Femur (tissue), 1 donor: ENCODE measurements at regions not wholly inside any gene's neighbourhood (a gene's known extent, or its start where the extent isn't known, plus 50 kb on each side); places are given as distances from the start of the nearest gene placed in this dataset.

Source experiments
- DNase-seq: peaks from one replicate; pipeline ENCODE4 v3.0.0-alpha.2; 2017

DNA sequence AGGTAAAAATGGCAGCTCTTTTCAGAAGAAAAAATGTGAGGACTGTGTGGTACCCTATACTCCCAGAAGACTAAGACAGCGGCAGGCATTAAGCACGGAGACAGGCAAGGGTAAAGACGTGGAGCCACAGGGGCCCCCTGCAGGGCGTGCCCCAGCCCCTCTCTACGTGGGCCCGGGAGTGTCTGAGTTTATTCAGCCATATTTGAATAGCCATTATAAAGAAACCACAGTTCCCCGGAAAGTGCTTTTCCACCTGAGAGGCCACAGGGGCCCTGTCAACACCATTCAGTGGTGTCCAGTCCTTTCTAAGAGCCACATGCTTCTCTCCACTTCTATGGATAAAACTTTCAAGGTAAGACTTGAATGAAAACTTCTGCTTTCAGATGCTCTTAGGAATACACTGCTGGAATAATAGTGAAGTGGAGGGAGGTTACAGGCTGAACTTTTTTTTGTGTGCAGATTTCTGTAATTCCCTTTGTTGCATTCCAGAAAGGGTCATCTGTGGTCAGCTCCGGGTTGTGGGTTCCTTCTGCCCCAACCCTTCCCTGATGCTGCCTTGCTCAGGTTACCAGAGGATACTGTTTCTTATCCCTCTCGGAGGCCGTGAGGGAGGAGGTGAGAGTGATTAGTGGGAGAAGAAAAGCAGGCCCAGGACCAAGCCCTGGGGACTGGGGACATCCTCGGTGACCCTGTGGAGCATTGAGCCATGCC lies 58.4 kb downstream of the SLC25A47 start:
- DNase-seq, result no peak

DNA sequence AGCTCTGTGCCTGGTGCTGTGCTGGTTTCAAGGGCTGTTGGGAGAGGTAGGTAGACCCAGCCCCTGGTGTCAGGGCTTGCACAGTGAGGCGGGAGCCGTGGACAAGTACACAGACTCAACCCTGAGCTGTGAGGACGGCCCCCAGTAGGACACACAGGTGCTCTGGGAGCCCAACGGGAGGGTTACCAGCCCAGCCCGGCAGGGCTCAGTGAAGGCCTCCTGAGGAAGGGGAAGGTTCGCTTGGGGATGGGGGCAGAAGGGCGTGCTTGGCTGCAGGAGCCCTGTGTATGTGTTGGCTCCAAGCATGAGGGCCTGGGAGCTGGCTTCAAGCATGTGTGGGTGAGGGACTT lies 58.9 kb downstream of the SLC25A47 start:
- no peak for DNase-seq

DNA sequence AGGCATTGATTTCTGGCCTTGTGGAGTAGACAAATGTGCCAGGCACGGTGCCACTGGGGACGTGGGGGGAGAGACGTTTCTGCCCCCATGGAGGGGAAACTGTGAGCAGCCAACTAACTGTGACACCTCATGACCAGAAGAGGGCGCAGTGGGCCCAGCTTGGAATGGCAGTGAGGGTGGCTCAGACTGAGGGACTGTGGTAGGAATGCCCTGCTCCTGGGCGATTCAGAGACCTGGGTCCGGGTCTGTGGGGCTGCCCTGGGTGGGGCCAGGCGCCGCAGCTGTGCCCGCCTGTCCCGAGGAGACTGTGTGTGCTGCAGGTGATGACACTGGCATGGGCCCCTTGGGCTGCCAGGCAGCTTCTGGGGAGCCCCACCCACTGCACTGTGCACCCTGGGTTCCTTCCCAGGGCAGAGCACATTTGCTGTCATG lies 60.6 kb downstream of the SLC25A47 start:
- DNase-seq, result peak; percentile 74

DNA sequence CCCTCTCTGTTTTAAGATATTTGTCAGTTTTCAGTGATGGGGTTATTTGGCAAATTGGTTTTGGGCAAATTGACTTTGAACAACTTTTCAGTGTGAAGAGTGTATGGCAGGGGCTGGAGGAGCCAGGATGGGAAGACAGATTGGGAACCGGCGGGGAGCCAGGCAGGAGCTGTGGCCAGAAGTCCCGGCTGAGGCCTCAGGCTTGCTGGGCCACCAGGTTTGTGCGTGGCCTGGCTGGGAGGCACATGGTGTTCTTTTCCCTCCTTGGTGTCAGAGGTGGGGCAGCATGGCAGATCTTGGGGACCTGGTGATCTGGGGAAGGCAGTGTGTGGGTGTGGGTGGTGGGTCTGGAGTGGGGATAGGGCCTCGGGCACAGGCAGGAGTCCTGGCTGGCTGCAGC lies 61.1 kb downstream of the SLC25A47 start:
- DNase-seq, result no peak

DNA sequence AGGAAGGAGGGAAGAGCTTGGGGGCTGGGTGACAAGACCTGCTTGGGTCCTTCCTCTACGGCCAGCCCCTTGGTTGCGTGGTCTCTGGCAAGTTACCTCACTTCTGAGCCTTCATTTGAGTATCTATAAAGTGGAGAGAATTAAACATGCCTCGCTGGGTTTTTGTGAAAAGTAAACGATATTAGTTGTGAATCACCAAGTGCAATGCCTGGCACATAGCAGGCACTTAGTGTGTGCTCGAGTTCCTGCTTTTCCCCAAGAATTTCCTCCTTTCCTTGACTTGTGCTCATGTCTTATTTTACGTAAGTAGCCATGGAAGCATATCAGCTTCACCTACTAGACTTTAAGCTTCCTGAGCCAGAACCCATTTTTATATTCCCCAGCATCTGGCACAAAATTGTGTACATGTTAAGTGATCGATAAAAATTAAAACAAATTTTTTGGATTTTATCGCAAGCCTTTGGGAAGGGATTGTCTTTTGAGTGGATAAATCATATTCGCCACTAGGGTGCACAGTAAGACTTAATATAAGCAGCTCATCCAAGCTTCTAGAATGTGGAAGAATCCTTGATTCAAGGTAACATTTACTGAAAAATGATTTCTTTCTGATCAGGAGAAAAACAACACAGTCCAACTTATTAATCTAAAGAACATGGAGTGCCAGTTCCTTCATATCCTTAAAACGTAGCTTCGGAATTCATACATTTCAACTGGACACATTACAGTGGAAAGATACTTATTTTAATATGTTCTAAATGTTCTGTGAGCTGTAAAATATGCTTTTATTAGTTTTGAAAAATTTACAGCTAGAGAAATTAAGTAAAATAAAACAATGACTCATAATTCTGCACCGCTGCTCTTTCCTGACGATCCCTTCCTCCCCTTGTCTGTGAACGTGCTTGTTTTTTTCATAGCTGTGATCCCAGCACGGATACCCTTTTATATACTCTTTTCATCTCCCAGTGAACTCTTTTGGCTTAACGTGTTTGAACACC lies 62.0 kb downstream of the SLC25A47 start:
- no peak for DNase-seq

DNA sequence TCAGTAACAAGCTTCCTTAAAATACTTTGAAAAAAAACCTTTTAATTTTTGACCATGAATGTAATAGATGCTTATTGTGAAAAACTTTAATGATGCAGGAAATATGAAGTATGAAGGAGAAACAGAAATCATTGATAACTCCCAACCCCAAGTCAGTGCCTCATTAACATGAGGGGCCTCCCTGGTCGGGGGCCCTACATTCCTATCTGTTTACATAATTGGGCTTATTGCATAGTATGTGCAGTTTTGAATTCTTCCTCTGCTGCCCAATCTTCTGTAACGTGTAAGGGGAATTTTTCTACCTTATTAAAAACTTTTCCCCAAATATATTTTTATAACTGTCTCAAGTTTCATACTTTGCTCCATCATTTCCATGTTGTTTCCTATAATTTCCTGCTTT lies 63.0 kb downstream of the SLC25A47 start:
- no peak for DNase-seq

DNA sequence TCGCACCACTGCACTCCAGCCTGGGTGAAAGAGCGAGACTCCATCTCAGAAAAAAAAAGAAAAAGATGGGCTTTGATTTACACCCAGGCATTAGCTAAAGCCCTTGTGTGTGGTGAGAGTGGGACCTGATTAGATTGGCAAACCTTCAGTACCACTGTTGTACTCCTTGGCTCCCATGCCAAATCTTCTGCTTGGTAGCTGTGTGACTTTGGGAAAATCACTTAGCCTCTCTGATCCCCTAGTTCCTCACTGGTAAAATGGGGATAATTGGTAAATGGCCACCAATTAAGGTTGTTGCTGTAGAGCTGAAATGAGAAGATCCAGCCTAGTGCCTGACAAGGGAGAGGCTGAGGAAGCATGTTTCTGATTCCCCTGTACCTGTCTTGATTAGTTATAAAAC lies 63.7 kb downstream of the SLC25A47 start:
- DNase-seq, result no peak

DNA sequence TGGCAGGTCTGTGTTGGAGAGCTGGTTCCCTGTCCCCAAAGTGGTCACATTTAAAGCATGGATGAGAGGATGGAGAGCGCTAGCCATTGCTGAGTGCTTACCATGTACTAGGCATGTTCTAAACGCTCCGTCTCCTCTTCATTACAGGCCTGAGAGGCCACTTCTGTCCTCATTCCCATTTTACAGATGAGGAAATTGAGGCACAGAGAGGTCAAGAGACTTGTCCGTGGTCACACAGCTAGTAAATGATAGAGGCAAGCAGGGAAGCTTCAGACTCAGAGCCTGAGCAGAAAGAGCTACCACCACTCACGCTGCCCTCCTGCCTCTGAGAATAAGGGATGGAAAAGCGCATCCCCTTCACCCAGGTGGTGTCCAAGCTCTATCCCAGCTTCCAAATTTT lies 64.3 kb downstream of the SLC25A47 start:
- no peak for DNase-seq

DNA sequence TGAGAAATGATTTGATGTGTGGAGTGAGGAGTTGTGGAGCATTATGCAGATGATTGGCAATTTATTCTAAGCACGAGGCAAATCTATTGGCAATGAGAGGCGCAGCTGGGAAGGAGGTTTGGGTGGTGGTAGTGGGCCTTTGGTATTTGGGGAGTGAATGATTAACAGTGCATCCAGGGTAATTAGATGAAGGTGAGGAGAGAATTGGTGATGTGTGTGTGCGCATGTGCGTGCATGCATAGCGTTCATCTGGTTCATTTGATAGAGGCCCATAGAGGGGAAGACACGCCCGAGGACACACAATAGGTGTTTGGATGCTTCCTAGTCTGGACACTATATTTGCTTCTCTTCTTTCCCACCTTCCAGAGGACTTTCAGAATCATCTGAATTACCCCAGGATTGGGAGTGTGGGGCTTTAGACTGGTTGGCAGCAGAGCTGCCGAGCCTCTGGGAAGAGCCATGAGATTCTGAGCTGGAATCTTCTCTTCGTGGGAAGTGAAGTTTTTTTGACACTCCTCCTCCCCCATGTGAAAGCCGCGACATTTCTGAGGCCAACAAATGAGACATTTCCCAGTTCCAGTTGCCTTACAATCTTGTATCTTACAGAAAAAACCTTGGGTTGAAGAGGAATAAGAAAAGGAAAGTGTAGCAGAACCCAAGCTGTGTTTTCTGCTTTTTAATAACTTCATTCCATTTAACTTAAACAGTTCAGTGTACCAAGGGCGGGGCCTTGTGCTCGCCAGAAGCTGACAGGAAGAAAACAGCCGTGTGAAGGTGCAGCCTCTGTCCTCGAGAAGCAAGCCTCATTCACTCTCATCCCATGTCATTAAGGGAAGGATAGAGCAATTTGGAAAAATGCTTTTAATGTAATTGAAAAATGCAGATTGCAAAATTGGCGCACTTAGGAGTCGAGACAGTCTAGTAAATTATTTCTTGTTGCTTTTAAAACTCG lies 65.2 kb downstream of the SLC25A47 start:
- no peak for DNase-seq

DNA sequence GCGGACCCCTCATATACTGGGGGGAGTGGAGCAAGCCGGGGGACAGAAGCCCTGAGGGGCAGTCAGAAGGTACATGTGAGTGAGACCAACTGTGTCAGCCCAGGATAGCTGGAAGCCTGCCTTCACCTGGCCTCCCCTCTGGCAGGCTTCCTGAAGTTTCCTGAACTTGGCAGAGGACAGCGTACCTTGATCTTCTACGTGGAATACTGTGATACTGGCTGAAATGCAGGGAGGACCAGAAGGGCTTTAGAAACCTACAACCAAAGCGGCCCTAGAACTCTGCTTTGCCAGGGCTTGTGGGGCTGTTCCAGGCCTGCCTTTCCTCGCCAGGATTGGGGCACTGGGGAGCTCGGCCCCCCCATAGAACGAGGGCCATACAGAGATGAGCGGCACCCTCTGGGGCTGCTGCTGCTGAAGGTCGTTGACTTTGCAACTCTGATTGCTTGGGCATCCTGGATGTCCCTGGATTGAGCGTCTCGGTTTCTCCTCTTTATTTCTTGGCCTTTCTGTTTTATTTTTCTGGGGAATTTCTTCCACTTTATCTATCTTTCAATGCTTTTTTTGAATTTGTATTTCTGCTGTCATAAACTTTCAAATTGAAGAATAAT lies 66.5 kb downstream of the SLC25A47 start:
- DNase-seq, result no peak

DNA sequence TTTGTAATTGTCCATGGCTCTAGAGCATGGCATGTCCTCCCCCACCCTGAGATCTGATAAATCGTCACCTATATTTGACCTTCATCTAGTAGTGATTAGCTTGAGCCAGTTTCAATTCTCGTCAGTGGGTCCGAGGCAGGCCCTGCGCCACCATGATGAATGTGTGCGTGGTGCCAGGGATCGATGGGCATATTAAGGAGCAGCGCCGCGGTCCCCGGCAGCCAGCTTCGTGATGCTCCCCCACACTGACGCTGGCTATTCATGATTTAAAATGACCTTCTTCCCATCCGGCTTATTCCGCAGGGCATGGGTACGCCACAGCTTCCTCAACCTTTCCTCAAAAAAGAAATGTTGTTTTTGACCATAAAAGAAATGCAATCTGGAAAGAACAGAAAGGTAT lies 68.0 kb downstream of the SLC25A47 start:
- DNase-seq, result no peak

DNA sequence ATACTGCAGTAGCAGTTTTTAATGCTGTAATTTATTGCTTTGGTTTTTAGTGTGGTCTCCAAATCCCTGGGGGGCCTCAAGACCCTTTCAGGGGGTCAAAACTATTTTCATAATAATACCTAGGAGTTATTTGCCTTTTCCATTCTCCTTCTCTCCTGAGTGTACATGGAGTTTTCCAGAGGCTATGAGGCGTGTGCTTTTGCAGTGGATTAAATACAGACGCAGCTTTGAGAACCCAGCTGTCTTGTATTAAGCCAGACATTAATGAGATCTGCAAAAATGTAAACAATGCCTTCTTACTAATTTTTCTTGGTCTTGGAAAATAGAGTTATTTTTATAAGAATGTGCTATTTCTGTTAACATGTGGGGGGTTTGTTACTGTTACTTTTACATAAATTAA lies 68.6 kb downstream of the SLC25A47 start:
- no peak for DNase-seq

DNA sequence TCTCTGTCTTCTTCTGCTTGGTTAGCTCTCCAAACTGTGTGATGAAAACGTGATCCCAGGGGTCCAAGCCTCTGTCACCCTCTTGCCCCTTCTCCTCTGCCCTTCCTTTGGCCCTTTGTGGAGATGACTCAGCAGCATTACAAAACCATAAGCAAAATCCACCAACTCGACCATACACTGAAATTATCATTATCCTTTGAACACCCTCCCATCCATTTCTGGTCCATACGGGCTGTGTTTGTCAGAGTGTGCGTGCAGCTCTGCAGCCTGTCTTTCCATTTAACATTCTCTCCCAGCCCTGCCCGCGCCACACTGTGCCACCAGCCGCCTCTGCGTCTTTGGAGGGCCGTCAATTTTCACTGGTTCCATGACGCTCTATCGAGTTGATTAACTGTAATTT lies 69.2 kb downstream of the SLC25A47 start:
- no peak for DNase-seq

DNA sequence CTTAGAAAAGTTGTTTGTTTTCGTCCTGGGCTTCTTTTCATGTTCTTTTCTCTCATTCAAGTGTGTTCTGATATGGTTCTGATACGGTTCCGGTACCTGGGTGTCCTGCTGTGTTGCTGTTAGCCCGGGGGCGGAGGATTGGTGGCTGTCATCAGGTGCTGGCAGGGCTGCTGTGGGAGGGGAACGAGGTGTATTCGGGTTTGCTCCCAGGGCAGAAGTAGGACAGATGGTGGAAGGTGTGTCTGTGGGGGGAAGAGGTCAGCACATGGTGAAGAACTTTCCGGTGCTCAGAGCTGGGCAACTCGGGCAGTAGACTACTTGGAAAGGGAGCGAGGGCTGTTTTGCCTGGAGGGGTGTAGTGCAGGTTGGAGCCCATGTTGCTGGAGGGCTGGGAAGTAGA lies 70.2 kb downstream of the SLC25A47 start:
- DNase-seq, result no peak

DNA sequence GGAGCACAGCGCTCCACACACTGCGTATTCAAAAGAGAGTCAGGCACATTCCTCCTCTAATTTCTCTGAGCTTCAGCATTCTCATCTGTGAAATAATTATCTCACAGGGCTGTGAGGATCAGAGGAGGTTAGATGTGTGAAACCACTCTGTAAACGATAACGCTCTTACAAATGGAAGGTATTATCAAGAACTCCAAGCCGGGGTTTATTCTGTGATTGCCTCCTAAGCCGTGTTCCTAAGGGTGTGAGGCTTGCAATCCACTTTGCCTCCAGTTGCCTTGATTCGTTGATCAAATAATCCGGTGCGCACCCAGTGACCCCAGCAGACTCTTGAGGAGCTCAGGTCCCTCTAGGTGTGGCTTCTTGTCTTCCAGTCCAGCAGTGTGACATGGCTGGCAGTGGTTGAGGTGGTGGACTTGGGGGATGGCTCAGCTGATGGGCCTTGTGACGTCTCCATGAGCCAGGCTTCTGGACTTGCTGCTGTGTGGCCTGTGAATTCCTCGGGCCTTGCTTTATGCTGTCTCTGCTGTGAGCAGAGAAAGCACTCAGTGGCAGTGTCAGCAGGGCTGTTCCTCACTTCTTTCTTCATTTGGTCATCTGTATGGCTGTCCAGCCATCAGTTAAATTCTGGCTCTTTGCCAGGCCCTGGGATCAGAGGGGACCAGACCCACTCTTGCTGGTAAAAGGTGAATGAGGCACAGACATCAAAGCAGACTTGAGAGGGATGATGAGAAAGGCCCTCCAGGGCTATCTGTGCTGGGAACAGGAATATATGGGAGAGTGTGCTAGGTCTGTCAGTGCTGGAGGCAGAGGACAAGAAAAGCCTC lies 71.0 kb downstream of the SLC25A47 start:
- no peak for DNase-seq

DNA sequence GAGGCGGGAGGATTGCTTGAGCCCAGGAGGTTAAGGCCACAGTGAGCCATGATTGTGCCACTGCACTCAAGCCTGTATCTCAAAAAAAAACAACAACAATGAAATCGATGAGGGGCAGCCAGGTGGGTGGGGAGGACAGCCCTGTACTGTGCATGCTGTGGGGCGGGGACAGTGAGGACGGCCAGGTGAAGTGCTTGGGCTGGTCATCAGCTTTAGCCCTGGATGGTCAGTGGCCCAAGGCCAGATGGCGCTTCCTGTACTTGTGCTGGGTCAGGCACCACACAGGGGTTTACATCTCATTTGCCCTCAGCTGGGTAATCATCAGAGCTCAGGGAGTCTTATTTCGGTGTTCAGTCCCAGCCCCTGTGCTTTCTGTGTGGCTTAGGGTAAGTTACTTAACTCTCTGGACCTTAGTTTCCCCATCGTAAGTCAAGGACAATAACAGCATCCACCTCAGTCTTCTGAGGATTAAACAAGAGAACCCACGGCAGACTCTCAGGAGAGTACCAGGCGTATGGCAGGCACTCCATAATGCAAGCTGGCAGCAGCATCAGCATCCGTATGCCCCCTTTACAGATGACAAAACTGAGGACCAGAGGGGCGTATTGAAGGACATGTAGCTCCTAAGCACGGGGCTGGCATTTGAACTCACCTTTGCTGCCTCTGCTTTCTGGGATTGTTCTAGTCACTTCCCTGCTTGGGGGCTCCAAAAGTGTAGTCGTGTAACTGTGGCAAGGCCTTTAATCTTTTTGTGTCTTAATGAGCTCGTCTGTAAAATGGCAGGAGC lies 71.9 kb downstream of the SLC25A47 start:
- DNase-seq, result no peak

DNA sequence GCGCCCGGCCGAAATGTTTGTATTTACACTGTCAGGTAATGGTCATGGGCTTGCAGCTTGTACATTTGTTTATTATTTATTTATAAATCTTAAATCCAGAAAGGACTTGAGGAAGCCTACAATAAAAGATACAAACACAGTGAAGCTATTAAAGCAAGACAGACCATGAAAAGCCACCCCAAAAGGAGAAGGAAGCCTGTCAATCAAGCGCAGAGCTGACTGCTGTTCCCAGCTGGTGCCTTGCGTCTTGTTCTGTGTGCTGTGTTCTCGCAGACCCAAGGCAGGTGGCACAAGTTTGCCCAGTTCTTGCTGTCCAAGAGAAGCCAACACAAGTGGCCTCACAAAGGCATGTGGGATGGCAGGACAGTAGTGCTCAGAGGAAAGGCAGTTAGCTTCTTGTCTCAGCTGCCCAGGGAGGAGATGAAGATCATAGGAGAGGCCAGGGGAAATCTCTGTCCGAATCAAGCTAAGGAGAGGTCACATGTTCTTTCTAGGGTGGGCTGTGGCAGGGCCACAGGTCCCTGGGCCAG lies 73.2 kb downstream of the SLC25A47 start:
- no peak for DNase-seq

DNA sequence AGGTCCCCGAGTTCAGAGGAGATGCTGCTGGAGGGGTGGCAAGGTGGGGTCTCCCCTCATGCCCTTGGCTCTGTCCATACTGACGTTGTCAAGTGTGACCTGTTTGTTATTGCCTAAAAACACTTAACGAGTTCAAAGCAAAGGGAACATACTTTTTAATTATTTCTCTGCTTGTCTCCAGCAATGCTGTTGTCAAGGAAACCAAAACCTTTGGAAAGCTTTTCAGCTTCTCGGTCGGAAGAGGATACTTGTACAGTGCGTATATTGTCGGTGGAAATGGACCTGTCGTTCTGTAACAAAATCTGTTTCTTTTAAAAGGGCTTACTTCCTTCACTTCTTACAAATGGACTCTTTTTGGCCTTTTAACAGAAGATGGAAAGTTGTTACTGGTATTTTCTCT lies 73.9 kb downstream of the SLC25A47 start:
- no peak for DNase-seq

DNA sequence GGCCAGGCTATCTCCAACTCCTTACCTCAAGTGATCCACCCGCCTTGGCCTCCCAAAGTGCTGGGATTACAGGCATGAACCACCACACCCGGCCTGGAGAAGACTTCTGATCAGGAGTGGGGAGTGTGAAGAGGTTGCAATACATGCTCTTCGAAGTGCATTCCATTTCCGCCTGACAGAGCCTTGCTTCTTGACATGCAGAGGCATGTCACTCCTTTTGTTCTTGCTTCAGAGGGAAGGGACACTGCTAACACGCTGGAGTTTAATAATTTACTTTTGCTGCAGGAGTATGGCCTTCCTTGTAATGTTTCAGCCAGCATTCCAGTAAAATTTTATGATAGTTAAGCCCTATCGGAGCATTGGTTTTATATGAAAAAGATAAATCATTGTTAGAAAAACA lies 74.9 kb downstream of the SLC25A47 start:
- no peak for DNase-seq

DNA sequence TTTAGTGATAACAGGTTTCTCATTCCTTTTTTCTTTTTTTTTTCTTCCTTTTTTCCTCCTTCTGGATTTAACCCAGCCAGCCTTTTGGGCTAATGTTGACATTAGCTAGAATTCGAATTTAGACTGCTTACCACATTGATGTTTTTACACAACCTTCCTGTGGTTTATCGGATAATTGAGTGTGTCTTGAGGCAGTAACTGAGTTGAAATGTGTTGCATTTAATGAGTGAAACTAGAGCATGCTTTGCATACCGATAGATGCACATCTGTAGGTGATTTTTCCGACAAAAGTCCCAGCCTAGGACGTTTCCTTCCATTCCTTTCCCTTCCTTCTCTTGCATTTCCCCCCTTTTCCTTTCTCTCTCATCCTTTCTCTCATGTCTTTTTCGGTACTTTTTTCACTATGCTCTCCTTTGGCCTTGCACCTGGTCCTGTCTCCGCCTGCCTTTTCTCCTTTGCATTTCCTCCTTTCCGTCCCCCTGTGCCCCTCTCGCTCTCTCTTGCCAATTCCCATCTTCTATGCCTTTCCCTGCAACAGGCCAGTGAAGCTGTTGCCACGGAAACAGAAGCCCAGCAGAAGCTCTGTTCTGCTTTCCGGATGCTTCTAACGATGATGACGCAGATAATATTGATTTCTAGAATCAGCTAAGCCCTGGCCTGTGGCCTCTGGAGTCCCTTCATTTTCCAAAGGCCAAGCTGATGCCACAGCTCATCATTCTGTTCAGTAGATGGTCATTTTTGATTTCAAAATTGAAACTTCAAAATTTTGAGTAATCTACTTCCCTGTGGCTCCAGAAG lies 76.1 kb downstream of the SLC25A47 start:
- DNase-seq, result no peak
